Esophagus muscularis mucosa (tissue), 4 donors: ENCODE measurements at regions not wholly inside any gene's neighbourhood (a gene's known extent, or its start where the extent isn't known, plus 50 kb on each side); places are given as distances from the start of the nearest gene placed in this dataset.

Experiments
- CTCF ChIP-seq, 3 experiments: fragments of 200-600 bp in 2 of 3; fragments of 450-650 bp in 1 of 3; sonication (generic) in 2 of 3; IDR thresholded peaks; one replicate each; pipeline ENCODE4 v1.5.1; 2017 to 2019; ENCODE audit warnings: antibody characterized with exemption in 3 of 3, mild to moderate bottlenecking in 2 of 3, moderate library complexity in 1 of 3
- EP300 ChIP-seq: sonication (generic); formaldehyde crosslinking; IDR thresholded peaks from one replicate; pipeline ENCODE4 v1.6.1; 2017; ENCODE audit warnings: antibody characterized with exemption
- POLR2A ChIP-seq: fragments of 450-650 bp; IDR thresholded peaks from one replicate; pipeline ENCODE4 v1.6.1; 2017; ENCODE audit warnings: antibody characterized with exemption, moderate library complexity, mild to moderate bottlenecking, low read depth

GRCh38 chr13:48797761-48798160 is 144.0 kb downstream of the CYSLTR2 start:
- TF ChIP-seq EP300 (no peak), CTCF (IDR thresholded peaks at IDR 0.05) (no peak), POLR2A (no peak)
